ENCODE measurements at regions not wholly inside any gene's neighbourhood (a gene's known extent, or its start where the extent isn't known, plus 50 kb on each side); places are given as distances from the start of the nearest gene placed in this dataset.

- H3K36me3 ChIP-seq (replicated peaks; ENCODE audit: insufficient read depth, low read length) = no peaks in the 10 kb centered on the region
- no peak for DNase-seq
- TF ChIP-seq EZH2 (optimal IDR thresholded peaks at IDR 0.05; ENCODE audit: low read depth, low read length) (no peak), EZH2phosphoT487 (IDR thresholded peaks at IDR 0.05; ENCODE audit: low read length) (no peak), CTCF (IDR thresholded peaks at IDR 0.05; ENCODE audit: low read length) (no peak)
- H3K79me2 ChIP-seq (ENCODE audit: low read length) = no peaks in the 10 kb centered on the region
- H3K27ac ChIP-seq (ENCODE audit: low read length) = no peak overlapping the region
- H4K20me1 ChIP-seq (ENCODE audit: insufficient read depth, low read length) = no peaks in the 10 kb centered on the region
- H3F3A ChIP-seq (ENCODE audit: insufficient read depth, low read length) = no peaks in the 10 kb centered on the region
- no peaks in the 10 kb centered on the region for H3K27me3 ChIP-seq (replicated peaks; ENCODE audit: insufficient read depth, low read length)
- H3K4me1 ChIP-seq (ENCODE audit: low read length) = no peaks in the 10 kb centered on the region
- no peak overlapping the region for H3K4me3 ChIP-seq (ENCODE audit: low read length)
- no peak overlapping the region for H3K9ac ChIP-seq (ENCODE audit: low read length)
- H3K9me3 ChIP-seq (replicated peaks; ENCODE audit: insufficient read depth, low read length) = no peaks in the 10 kb centered on the region
- no peak overlapping the region for H2AFZ ChIP-seq (ENCODE audit: low read length)
- no peak overlapping the region for H3K4me2 ChIP-seq (ENCODE audit: low read depth, low read length)
- H3K9me2 ChIP-seq (replicated peaks; ENCODE audit: insufficient read depth, low read length) = no peaks in the 10 kb centered on the region
Measured at GRCh38 chr6:27575594-27576361, 102.9 kb upstream of the ZNF184 start.

- TF ChIP-seq EZH2phosphoT487 (IDR thresholded peaks at IDR 0.05; ENCODE audit: low read length) (no peak), CTCF (IDR thresholded peaks at IDR 0.05; ENCODE audit: low read length) (no peak), EZH2 (optimal IDR thresholded peaks at IDR 0.05; ENCODE audit: low read depth, low read length) (no peak)
- Histone ChIP-seq H3K9me3 (replicated peaks; ENCODE audit: insufficient read depth, low read length) (no peaks in the 10 kb centered on the region), H3K36me3 (replicated peaks; ENCODE audit: insufficient read depth, low read length) (no peaks in the 10 kb centered on the region), H3K79me2 (ENCODE audit: low read length) (no peaks in the 10 kb centered on the region), H4K20me1 (ENCODE audit: insufficient read depth, low read length) (no peaks in the 10 kb centered on the region), H3K4me3 (ENCODE audit: low read length) (no peak overlapping the region), H3K27ac (ENCODE audit: low read length) (no peak overlapping the region), H2AFZ (ENCODE audit: low read length) (no peak overlapping the region), H3K9me2 (replicated peaks; ENCODE audit: insufficient read depth, low read length) (no peaks in the 10 kb centered on the region), H3K4me1 (ENCODE audit: low read length) (no peaks in the 10 kb centered on the region), H3K27me3 (replicated peaks; ENCODE audit: insufficient read depth, low read length) (no peaks in the 10 kb centered on the region), H3K9ac (ENCODE audit: low read length) (no peak overlapping the region), H3F3A (ENCODE audit: insufficient read depth, low read length) (no peaks in the 10 kb centered on the region), H3K4me2 (ENCODE audit: low read depth, low read length) (no peak overlapping the region)
- no peak for DNase-seq
Measured at GRCh38 chr6:27568226-27568897, 95.5 kb upstream of the ZNF184 start.

GRCh38 chr6:27565839-27566779 is 93.2 kb upstream of the ZNF184 start:
- Histone ChIP-seq H3K9ac (ENCODE audit: low read length) (no peak overlapping the region), H2AFZ (ENCODE audit: low read length) (no peak overlapping the region)

More at GRCh38 chr6:27565839-27566779, 93.2 kb upstream of the ZNF184 start:
- no peaks in the 10 kb centered on the region for H3K36me3 ChIP-seq (replicated peaks; ENCODE audit: insufficient read depth, low read length)
- no peaks in the 10 kb centered on the region for H3K79me2 ChIP-seq (ENCODE audit: low read length)
- no peaks in the 10 kb centered on the region for H3K9me3 ChIP-seq (replicated peaks; ENCODE audit: insufficient read depth, low read length)
- H3K4me3 ChIP-seq (ENCODE audit: low read length) = no peak overlapping the region
- H3K27me3 ChIP-seq (replicated peaks; ENCODE audit: insufficient read depth, low read length) = no peaks in the 10 kb centered on the region
- no peak for DNase-seq
- H4K20me1 ChIP-seq (ENCODE audit: insufficient read depth, low read length) = no peaks in the 10 kb centered on the region
- H3K27ac ChIP-seq (ENCODE audit: low read length) = no peak overlapping the region
- TF ChIP-seq EZH2phosphoT487 (IDR thresholded peaks at IDR 0.05; ENCODE audit: low read length) = no peak
- TF ChIP-seq CTCF (IDR thresholded peaks at IDR 0.05; ENCODE audit: low read length) = no peak
- TF ChIP-seq EZH2 (optimal IDR thresholded peaks at IDR 0.05; ENCODE audit: low read depth, low read length) = no peak
- no peaks in the 10 kb centered on the region for H3K9me2 ChIP-seq (replicated peaks; ENCODE audit: insufficient read depth, low read length)
- no peaks in the 10 kb centered on the region for H3K4me1 ChIP-seq (ENCODE audit: low read length)
- H3F3A ChIP-seq (ENCODE audit: insufficient read depth, low read length) = no peaks in the 10 kb centered on the region
- no peak overlapping the region for H3K4me2 ChIP-seq (ENCODE audit: low read depth, low read length)
